Inferior parietal cortex (tissue), 1 donor: ENCODE measurements at regions not wholly inside any gene's neighbourhood (a gene's known extent, or its start where the extent isn't known, plus 50 kb on each side); places are given as distances from the start of the nearest gene placed in this dataset.

Experiments used
- DNase-seq: peaks from one replicate; pipeline ENCODE4 v3.0.0-alpha.2; 2016; ENCODE audit errors: extremely low spot score

DNA sequence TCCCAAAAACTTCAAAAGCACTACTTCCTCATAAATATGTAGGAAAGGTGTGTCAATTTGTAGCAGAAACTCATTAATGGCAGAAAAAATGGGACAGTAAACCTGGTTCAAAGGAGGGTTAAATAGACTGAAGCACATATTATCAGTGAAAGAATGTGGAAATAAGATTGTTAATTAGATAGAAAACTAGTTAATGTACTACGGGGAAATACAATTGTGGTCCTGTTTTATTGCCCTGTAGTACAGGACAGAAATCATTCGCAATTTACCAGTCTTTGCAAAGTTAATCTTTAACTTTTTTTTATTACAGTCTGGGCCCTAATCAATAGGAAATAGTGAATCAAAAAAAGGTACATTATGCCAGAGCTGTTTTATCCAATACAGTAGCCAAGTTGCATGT lies 82.0 kb upstream of the PAK5 start:
- DNase-seq: no peak

DNA sequence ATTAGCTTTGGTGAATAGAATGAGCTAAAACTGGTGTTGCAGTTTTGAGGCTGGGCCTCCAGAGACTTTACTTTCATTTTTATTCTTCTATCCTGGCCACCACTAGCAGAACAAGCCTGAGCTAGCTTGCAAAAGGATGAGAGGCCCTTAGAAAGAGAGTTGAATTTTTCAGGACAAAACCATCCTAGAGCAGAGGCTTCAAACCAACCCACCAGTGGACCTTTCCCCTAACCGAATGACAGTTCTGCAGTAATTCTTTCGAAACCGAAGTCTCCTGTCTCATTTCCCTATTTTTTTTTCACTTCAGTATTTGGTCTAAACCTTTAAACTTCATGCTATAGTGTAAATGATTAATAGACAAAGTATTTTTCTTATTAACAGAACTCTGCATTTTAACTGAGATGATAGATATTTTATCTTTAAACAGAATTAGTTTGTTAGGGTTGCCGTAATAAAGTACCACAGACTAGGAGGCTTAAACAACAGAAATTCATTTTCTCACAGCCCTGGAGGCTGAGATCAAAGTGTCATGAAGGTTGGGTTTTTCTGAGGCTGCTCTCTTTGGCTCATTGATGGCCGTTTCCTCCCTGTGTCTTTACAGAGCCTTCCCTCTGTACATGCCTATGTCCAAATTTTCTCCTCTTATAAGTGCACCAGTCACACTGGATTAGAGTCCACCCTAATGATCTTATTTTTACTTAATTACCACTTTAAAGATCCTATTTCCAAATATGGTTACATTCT lies 80.6 kb upstream of the PAK5 start:
- no peak for DNase-seq

DNA sequence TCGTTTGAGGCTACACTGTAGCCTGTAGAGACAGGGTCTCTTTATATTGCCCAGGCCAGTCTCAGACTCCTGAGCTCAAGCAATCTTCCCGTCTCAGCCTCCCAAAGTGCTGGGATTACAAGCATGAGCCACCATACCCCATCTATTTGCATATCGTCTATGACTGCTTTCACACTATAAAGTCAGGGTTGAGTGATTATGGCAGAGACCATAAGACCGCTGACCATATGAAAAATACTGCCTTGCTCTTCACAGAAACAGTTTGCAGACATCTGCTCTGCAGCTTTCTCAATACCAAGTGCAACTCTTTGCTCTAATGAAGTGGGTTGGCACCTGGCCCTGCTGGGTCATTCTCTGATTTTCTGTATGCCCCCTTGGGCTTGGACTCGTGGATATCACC lies 79.5 kb upstream of the PAK5 start:
- no peak for DNase-seq

DNA sequence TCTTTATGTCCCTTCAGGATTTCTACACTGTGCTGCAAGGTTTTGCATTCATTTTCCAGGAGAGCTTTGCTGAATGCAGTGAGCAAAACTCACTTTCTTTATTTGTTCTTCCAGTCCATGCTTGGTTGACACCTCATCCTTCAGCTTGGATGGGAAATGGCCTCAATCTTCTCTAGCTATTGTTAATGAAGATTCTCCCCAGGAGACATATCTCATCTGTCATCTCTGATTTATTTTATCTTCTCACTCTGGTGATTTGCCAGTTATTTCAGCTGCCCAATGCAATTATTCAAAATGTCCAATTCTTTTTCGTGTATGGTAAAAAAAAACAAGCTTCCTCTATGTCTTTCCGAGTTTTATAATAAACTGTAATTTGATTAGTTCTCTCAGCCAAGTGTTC lies 77.9 kb upstream of the PAK5 start:
- DNase-seq: no peak

DNA sequence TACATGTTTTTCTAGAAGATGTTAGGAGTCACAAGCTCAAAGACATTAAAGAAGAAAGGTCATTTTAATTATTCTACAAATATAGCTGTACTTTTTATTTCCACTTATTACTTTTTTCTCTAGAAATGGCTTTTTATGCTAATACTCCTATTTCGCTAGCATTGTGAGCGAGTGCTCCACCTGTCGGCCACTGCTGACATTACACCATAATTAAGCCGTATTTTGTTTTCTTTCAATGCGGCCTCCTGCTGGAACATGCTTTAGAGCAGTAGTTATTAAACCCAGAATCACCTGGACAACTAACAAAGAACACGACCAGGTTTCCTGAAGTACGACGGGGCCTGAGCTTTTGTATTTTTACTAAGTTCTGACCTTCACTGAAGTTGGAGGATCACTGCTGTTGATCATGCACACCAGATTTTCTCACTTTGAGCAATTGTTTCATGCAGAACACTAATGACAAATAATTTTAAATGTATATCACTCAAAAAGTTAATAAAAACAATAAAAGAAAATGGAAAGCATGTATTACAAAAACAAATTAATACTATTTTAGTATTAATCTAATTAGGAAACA lies 74.1 kb upstream of the PAK5 start:
- peak; percentile 91 for DNase-seq

DNA sequence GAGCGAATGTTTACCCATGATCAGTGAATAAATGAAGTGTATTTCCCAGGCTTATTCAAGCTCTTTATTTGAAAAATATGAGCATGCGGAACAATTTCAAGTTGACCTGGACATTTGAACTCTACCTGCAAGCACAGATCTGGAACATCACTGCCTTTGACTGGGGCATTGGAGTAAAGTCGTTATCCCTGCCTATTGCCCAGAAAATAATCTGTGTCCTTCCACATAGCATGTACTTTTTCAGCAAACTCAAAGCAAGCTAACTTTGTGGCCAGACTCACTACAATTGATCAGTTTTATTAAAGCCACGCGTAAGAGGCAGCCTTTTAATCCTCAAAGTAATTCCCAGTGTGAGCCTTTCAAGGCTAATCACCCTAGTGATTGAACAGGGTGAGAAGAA lies 73.4 kb upstream of the PAK5 start:
- no peak for DNase-seq

DNA sequence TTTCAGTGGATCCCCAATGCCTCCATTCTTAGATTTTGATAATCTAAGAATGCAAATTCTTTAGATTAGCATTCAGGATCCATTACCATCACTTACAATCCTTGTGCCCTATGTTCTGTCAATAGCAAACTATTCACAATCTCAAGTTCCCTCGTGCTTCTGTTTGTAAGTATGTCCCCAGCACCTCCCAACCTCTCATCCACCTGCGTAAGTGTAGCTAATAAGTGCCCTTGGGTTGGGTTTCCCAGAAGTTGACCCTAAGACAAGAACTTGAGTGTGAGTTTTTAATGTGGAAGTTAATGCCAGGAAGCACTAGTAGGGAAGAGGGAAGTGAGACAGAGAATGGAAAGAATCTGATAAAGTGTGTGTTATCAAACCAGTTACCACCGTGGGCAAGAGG lies 72.6 kb upstream of the PAK5 start:
- no peak for DNase-seq

DNA sequence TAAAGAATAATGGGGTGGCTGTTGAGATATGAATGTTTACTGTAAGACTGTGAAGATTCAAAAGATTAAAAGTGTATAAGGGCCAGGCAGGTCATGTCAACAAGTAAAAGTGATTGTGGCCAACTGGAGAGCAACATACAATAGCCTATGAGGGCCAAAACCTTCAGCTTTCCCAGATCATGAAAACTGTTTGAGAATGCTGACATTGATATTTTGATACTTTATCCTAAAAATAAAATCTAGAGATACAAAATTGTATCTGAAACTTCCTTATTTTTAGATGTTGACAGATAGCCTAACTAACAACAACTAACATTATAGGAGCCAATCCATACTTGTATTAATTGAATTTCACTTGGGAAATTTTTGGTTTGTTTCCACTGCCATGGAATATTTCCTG lies 70.3 kb upstream of the PAK5 start:
- DNase-seq: no peak

DNA sequence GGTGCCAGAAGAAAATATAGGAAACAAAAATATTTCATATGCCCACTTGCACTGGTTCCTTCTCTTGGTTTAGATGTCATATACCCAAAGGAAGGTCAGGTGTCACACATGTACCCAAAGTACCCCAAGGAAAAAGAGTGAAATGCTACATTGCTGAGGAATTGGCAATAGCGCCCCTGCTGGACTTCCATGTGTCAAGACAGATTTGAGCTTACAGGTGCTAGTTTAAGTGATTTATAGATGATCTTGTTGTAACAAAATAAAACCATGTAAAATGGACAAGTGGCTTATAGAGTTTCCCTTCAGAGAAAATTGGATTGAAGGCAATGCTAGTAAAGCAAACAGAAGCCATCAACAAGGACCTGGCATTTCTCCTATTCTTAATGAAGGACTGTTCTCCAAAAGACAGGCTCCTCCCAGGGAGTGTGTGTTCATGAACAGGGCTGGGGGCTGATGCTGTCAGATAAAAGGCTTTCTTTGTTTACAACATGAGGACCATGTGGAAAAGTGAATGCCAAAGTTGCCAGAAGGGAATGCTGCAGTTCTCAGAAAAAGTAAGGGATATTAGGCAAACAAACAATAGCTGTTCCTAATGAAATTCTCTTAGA lies 64.3 kb upstream of the PAK5 start:
- no peak for DNase-seq

DNA sequence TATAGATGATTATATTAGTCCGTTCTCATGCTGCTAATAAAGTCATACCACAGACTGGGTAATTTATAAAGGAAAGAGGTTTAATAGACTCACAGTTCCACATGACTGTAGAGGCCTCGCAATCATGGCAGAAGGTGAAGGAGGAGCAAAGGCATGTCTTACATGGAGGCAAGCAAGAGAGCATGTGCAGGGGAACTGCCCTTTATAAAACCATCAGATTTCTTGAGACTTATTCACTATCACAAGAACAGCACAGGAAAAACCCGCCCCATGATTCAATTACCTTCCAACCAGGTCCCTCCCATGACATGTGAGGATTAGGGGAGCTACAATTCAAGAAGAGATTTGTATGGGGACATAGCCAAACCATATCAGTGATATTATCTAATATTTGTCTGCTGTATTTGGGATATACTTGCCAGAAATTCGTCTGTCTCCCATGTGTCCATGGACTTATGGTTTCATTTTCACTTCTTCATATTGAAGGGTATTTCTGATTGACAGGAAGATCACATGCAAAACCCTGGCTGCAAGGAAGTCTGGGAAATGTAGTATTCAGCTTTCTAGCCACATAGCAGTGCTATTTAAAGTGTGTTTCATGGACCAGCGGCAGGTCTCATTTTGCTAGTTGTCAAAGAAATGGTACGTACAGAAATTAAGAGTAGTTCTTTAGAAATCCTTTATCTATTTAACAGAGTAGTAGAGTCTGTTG lies 50.5 kb upstream of the PAK5 start:
- no peak for DNase-seq
